GM19025 (cell line): ENCODE measurements at regions not wholly inside any gene's neighbourhood (a gene's known extent, or its start where the extent isn't known, plus 50 kb on each side); places are given as distances from the start of the nearest gene placed in this dataset.

Source experiments
- ATAC-seq: cut with Tn5 transposase; IDR thresholded peaks from one replicate; pipeline ENCODE4 v1.9.1; 2021; ENCODE audit warnings: mild to moderate bottlenecking, low read depth, moderate library complexity; ENCODE audit not compliant: unreplicated experiment

DNA sequence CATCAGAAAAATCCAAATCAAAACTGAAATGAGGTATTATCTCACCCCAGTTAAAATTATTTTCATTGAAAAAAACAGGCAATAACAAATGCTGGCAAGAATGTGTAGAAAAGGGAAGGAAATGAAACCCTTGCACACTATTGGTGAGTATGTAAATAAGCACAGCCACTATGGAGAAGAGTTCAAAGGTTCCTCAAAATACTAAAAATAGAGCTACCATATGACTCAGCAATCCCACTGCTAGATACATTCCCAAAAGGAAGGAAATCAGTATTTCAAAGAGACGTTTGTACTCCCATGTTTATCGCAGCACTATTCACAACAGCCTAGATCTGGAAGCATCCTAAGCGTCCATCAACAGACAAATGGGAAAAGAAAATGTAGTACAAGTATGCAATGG is 932.4 kb downstream of the PCDH18 start:
- no peak for ATAC-seq

DNA sequence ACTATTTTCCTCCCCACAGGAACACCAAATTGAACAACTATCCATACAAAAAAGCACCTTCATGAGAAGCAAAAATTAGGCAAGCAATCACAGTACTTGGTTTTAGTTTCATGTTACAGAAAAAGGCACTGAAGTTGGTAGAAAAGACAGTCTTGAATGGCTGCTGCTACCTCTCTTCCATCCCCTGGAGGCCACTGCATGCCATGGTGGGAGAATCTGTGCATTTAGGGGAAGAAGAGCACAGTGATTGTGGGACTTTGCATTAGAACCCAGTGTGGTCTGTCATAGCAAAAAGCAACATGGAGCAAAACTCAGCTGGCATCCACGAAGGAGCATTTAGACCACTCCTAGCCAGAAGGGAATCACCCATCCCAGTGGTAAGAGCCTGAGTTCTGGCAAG is 941.9 kb downstream of the PCDH18 start:
- ATAC-seq: no peak

DNA sequence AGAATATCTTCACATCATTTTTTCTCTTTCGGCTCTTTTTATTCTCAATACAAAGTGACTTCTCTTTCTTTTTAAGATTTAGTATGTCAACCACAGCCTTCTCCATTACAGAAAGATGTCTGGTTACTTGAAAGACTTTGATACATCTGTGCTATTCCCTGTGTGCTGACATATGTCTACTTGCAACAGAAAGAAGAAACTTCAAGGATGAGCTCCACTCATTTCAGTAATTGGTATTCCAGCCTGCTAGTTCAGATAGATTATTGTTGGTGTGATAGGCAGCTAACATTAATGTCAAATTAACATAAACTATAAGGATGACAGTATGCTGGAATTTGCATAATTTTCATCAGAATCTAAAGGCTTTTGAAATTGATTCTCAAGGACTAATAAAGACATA is 948.7 kb downstream of the PCDH18 start:
- no peak for ATAC-seq

DNA sequence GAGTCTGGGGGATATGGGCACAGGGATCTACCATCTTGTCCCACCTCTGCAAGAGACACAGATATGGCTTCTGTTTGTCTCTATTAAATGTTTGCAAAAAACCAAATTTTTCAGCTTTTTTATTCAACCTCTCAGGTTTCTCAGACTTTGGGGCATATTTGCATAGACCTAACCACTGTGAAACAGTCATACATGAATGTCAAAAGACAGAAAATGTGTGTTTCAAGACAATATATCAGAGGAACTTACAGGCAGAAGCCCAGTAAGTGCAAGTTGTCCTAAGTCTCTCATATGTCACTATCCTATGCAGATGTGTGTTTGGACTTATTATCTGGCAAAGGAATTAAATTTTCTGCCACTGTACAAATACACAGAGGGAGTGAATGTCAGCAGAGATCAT is 951.2 kb downstream of the PCDH18 start:
- no peak for ATAC-seq

DNA sequence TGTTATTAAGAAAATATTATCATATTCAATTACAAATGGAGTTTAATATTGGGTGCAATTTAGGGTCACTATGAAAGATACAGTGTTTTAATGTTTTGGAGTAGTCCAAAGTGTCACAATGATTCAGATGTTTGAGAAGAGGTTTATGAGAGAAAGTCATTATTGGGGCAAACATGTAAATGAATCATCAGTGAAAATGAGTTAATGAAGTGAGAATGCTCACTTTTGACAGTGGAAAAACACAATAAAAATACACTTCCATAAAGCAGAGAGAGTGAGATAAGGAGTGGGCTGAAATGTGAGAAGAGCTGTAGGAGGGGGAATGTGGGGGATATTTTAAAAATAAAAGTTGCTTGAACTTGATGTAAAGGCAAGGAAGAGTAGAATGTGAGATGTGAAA is 957.1 kb downstream of the PCDH18 start:
- ATAC-seq: no peak

DNA sequence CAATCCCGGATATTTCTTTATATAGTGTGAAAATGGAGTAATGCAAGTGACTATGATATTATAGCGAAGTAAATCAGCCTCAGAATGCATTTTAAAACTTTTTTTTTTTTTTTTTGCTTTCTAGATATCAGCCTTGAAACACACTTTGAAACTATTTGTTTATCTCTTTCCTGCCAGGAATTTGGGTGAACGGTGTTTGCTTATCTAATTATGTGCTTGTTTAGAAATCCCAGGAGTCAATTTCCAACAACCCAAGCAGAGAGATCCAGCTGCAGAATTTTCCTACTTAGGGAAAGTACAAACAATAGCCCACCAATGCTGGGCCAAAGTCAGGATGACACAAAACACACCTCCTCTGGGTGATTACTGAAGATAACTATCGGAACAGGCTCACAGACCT is 958.8 kb downstream of the PCDH18 start:
- ATAC-seq: no peak

DNA sequence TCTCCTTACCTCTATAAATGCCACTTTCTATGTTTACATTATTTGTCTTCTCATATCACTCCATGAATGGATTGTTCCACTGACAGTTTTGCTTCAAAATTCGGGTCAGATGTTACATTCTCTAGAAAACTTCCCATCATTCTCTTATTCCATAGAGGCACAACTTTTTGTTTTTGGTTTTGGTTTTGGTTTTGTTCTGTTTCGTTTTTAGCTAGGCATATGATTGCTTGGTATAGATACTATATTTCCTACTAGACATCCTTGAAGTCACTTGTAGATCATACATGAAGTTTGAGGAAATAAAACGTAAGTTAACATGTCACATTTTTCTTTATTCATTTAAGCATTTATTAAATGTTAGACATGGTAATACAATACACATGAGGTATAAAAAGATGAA is 961.0 kb downstream of the PCDH18 start:
- ATAC-seq: no peak

DNA sequence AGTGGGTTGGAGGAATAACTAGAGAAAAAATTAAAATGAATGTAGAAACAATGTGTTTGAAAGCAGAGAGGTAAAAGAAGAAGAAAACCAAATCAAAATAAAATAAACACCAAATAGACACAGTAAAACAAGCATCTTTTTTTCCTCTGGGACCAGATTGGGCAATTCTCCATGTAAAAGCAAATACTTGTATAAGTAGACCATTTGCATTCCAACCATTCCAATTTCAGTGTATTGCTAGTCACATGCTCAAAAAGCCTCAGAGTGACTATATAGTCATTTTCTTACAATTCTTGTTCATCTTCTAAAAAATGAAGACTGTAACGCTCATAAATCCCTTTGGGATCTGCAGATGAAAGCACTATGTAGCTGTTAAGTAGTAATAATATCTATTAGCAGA is 969.5 kb downstream of the PCDH18 start:
- no peak for ATAC-seq

DNA sequence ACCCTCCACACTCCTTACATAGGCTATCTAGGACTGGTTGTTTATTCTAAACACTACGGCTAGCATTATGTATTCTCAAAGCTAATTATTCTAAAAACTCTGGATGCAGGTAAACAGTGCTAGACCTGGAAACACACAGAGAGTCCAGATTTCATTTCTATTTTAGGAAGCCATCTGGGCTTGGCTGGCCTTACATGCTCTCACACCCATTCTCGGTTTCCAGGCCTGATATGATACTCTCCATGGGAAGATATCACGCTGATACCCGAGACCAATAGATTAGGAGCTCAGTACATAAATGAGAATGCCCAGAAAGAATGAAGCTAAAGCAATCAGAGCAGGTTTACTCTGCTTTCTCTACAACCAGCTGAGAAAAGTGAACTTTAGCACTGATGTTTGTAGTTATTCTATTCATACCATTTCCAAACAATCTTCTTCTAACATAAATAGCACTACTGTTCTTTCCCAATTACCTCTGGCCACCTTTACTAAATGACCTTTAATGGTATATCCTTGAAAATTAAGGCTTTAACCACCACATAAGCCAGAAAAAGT is 973.3 kb downstream of the PCDH18 start:
- ATAC-seq: no peak

DNA sequence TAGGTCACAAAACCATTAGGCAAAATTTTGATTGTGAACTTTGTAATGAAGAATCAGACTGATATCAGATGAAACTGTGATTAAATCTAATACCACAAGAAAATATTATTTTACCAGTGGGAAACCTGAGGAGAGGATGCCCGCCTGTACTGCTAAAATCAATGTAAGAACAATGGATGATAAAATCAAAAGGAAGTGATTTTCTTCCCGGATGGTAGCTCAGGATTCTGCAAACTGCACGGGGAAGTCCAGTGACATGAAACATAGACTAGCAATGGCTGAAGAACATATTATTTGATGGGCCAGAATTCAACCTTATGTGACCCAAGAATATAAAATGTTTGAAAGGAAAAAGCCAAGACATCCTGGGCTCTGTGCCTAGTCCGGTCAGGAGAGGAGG is 974.9 kb downstream of the PCDH18 start:
- no peak for ATAC-seq

DNA sequence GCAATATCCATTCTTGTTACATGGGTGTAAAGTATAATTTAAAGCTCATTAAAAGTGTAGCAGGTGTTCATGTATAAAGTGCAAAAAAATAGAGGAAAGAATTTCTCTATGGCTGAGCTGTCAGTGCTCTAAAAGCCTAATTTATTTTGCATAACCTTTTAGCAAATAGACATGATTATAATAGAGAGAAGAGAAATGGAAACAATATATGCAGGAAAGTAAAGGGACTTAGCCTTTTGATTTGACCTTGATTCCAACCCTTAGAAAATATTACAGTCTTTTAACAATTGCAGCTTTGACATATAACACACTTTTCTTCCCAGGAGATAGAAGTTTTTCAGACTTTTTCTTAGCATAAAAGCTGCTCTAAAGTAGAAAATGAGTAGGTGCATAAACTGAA is 978.3 kb downstream of the PCDH18 start:
- ATAC-seq: no peak

DNA sequence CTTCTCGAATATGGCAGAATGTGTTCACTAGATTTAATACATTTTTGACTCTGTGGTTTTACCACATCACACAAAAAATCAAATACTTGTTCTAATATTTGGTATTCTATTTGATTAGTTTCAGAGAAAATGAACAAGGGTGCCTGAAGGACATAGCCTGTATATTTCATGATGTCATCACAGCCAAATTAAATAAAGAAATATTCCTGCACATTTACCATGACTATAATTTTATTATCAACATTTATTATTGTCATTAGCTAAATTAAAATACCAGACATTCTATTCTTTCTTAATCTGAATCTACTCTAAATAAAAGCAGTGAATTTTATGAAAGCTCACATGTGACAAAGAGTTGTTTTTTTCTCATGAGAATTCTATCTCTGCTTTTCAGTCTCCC is 980.5 kb downstream of the PCDH18 start:
- no peak for ATAC-seq

DNA sequence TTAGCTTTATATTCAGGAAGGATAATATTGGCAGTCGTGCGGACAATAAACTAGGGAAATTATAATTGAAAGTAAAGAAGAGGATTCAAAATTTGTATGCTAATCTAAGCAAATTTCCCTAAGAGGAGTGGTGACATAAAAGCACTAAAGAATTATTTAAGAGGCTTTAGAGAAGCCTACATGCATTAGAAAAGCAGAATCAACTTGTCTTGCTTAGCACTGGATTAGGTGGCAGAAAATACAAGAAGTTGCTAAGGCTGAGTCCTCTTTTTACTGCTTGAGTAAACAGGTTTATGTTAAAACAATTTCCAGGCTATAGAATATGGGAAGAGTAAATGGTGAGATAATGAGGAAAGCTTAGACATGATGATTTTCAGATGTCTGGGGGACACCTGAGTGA is 991.5 kb downstream of the PCDH18 start:
- ATAC-seq: no peak

DNA sequence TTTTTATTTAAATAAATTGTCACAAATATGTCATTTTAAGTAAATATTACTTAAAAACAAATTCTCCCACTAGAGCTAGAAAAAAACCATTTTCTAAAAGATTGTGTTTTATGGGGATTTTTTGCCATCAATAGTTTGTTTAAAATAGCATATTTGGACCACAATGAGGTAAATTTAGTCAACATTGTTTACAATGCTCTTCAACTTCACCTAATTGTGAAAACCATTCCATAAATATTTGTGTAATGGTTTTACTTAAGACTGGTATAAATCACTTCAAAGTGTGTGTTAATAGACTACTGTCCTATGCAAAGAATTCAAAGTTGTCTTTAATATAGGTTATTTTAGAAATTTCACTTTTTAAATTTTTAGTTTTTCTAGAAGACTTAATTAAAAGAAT is 1004.2 kb downstream of the PCDH18 start:
- no peak for ATAC-seq

DNA sequence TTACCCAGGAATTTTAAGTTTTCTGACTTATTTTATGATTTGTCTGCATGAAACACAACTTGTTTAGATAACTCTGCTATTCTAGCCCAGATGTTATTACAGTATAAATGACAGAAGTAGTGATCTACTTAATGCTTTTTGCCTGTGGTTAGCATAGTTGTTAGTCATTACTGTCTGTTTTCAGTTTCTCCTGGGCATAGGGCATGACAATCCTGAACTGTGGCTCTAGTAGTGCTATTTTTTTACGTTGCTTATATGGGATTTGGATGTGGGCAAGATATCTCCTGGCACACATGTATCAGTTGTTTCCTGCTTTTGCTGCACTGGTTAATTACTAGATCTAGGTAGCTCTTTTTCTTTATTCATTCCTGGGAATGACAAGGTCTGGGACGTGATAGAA is 1005.8 kb downstream of the PCDH18 start:
- no peak for ATAC-seq

DNA sequence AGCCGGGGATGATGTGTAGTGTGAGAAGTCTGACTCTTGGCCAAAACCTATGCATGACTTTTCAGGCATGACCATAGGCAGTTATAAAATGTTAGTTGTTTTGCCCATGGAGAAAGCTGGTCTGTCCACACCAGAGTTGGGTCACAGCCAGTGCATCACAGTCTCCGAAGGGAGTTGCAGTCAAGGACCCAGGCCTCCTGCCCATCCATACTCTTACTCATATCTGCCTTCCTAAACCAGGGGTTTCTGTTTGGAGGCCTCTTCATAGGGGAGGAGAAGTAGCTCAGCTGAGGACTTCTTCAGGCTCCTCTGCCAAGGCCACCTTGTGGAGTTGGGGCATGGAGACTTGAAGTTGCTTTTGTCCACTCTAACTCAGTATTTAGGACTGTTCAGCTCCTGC is 1008.3 kb downstream of the PCDH18 start:
- no peak for ATAC-seq

DNA sequence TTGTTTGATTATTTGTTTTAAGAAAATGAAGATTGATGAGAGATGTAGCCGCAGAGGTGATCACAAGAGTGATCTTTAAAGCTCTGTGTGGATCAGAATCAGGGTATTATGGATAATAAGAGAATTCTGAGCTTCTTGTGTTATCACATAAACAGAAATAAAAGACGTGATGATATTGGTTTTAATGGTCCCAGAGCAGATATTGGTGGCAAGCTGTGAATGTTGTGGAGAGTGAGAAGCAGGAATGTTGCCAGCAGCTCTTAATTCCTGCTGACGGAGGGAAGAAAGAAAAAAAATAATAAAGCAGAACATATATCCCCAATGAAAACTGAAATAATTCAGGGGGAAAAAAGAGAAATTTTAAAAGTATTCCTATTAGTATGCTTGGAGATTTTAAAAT is 1015.9 kb downstream of the PCDH18 start:
- ATAC-seq: no peak

DNA sequence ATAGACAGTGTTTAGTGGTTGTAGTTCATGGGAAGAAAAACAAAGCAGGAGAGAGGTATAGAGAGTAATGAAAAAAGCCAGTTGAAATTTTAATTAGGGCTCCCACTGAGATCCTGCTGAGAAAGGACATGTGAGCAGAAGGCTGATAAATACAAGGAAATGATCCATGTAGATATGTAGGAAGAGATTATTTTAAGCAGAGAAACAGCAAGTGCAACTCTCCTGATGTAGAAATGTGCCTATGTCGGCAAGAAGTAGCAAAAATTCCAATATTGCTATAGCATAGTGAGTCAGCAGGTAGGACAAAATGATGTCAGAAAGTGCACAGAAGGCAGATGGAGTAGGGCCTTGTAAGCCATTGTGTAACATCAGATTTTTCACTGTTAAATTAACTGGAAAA is 1027.3 kb downstream of the PCDH18 start:
- ATAC-seq: no peak

DNA sequence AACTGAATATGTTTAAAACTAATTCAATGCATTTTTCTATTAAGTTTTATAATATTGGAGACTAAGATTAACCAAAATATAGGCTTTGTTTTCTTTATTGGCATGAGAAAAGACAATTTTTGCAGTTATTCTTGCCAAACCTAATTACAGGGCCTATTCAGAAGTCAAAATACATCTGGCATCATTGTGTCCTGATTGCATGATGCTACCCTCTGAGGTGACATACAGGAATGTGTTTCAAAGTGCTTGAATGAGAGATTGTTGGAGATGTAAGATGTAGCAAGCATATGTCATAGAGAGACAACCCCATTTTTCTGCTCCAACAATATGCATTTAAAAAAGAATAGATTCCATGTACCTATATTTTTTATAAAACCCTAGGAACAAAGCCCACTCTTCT is 1036.4 kb downstream of the PCDH18 start:
- no peak for ATAC-seq

DNA sequence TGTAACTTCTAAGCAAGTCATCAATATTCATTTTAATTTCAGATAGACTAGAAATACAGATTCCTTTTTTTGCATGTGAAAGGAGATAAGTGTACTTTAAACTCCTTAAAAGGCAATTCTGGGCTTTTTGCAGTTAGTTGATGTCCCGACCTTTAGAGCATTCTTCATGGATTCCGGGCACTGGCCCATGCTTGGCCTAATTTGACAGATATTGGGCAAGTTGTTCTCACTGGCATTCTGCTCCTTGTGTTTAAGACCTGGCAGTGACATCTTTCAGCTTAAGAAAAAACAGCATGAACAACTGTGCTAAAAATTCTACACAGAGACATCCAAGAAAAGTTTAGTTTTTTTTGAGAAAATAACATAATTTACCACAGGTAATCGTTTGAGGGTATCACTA is 1037.2 kb downstream of the PCDH18 start:
- ATAC-seq: no peak

DNA sequence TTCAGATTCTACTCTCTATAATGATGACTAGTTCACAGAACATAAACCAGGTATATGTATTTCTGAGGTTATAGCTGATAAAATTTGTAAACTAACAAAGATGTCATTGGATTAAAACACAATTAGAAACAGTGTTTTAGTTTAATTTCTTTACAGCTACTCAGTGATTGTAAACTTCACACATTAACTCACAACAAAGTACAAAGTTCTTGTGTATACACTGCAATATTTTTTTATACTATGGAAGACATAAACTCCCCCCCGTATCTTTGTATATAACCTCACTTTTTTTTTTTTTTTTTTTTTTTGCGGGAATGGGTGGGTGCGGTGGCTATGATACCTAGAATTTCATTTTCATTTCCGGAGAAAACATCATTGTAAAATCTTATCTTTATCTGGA is 1043.2 kb downstream of the PCDH18 start:
- ATAC-seq: no peak

DNA sequence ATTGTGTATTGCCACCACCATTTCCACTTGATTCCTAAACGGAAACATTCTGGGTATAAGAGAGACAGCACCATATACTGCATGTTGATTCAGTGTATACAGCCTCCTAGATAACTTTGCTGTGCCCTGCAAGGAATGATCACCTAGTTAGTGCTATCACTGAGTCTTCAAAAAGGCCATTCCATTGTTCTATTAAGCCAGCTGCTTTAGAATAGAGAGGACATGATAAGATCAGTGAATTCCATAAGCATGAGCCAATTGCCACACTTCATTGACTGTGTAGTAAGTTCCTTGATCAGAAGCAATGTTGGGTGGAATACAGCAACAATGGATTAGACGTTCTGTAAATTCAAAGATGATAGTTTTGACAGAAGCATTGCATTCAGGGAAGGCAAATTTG is 1047.3 kb downstream of the PCDH18 start:
- no peak for ATAC-seq

DNA sequence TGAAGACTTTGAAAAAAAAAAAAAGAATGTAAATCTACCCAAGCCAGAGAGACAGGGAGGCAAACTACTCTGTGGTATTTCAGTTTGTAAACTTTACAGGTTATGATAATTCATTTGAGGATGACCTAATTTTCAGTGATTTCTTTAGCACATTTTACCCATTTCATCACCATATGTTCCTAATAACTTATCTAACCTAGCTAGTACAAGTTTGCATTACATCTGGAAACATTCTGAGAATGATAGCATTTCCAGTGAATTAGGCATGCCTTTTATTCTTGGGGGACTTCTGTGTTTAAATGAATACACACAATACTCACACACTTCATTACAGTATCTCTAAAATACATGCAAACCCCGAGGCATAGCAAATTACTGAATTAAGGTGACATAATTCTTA is 1055.5 kb downstream of the PCDH18 start:
- ATAC-seq: no peak
